HG03045 (cell line): ENCODE measurements at regions not wholly inside any gene's neighbourhood (a gene's known extent, or its start where the extent isn't known, plus 50 kb on each side); places are given as distances from the start of the nearest gene placed in this dataset.

Experiments
- ATAC-seq: cut with Tn5 transposase; IDR thresholded peaks from one replicate; pipeline ENCODE4 v1.9.1; 2021; ENCODE audit warnings: mild to moderate bottlenecking, moderate library complexity; ENCODE audit not compliant: unreplicated experiment

DNA sequence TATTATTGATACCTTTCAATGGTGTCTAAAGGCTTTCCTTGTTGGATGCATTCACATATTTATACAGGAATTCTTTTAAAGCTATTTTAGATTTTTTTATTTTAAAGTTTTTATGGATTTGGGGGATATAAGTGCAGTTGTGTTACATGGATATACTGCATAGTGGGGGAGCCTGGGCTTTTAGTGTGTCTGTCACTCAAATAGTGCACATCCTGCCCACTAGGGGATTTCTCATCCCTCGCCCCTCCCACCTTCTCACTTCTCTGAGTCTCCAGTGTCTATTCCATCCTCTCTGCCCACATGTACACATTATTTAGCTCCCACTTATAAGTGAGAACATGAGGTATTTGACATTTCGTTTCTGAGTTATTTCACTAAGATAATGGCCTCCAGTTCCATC, 154.0 kb upstream of the MKI67 start:
- no peak for ATAC-seq

DNA sequence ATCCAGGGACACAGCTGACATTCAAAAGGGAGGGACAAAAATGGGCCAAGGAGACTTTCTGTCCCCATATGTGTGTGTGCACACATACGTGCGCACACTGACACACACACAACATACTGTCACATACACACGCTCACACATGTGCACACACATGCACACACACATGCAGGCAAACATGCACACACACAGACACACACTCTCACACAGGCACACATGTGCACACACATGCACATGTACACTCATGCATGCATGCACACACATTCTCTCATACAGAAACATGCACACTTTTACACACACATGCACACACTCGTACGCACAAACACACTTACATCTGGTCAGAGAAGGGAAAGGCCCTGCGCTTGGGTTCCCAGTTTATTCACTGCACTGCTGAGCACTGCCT, 155.1 kb upstream of the MKI67 start:
- ATAC-seq, result no peak

DNA sequence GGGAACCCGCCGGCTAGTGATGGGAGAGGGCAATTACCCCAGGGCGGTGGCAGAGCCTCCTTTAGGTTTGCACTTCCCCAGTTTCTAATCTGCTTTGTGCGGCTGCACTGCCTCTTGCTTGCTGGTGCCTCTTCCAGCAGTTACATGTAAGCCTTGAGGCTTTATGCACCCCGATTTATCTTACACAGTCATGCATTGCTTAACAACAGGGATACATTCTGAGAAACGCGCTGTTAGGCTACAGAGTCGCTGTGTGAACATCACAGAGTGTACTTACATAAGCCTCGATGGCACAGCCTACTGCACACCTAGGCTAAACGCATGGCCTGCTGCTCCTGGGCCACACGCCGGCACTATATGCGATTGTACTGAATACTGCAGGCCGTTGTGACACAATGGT, 155.6 kb upstream of the MKI67 start:
- no peak for ATAC-seq

- no peak for ATAC-seq
Measured at GRCh38 chr10:128286141-128286761, 160.0 kb upstream of the MKI67 start.

DNA sequence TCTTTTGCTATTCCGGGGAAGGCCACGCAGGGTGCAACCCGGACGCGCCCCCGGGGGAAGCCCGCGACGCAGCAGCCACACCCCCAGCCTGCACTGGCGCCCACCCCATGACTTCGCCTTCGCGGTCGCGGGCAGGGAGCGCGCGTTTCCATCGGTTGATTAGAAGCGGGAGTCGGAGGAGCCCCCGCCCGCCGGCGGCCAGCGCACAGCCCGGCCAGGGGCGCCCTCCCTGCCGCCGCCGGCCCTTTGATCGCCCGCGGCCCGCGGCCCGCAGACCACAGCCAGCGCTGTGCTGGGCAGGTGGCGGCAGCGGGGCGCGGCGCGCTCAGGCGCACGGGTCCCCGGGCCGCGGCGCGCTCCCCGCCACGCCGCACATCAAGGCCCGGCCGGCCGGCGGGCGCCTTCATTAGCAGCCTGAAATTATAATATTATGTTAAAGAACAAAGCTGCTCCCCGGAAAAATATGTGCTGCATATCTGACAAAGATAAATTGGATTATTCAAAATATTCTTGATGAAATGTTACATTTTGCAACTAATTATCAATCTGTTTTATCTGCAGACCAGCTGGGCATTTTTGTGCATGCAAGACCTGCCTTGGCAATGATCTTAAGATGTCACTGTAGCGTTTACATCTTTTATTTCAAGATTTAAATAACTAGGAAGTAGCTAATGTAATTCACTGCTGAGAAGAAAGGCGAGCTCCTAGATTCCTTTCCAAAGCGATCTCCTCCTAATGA, 160.7 kb upstream of the MKI67 start:
- no peak for ATAC-seq

DNA sequence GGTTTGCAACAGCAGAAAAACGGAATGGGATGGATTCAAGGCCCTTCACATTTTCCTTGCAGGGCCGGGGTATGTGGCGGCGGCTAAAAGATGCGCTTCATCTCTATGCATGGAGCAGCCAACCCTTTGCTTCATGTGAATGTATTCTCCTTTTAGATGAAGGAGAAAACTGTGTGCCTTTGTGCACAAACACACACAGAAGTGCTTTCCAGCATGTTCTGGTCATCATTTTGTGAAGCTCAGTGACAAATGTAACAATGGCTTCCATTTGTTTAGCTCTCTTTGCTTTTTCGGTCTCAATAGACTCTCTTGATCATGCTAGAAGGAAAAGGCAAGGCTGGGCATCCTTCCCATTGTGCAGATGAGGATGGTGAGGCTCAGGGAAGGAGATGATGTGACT, 161.7 kb upstream of the MKI67 start:
- no peak for ATAC-seq

GRCh38 chr10:128289621-128290020, 163.4 kb upstream of the MKI67 start:
- ATAC-seq, result no peak

- no peak for ATAC-seq
Measured at GRCh38 chr10:128295003-128295402, 168.8 kb upstream of the MKI67 start.

DNA sequence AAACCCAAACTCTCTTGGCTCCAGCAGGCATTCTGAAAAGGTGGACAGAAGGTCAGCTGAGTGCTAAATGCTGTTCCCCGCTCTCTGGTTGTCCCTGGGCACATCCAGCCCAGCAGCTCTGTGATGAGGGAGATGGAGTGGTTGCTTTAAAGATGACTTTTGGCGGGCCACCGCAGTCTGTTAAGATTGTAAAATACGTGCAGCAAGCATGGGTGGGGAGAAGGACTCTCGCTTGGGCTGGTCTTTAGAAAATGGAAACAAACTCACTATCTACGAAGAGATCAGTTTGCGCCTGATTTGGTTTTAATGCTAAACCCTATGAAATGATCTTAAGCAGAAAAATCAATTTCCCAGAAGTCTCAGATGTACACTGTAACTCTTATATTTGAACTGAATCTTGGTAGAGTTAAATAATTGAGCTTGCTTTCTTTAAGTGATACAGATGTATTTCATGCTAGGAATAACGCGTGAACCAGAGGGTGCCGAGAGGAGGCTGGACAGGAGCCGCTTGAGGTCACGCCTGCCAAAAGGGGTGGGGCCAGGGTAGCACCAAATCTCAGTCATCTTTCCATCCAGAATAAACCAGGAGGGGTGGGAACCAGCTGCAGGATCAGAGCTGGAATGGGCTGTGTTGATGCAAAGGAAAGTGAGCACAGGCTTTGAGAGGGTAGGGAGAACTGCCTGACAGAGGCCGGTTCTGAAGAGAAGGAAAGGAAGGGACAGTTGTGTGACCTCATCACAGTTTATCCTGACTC, 170.2 kb upstream of the MKI67 start:
- no peak for ATAC-seq

DNA sequence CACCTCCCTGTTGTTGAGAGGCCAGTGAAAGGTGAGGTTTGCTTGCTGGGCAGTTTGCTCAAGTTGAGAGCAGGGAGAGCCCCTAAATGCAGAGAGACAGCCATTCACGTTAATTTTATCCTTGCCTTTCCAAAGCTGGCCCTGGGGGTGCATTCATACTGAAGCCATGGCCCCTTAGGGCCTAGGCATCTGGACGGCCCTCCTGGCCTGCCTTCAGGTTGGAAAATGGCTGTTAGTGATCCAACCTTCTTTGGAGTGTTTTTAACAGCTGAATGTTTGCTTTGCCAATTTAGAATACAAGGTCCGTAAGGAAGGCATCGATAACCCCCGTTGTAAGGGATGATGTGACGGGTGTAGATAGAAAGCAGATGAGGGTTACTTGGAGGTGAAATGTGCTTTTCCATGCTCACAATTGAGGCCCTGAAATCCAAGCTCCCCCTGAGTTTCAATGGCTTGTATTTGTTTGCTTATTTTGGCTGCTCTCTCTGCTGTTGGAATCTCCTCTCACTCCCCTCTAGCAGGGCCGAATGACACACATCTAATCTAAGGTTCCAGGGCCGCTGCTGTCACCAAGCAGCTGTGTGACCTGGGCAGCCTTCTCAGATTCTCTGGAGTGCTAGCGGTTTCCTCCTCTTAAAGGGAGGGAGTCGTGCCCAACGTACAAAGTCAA, 171.6 kb upstream of the MKI67 start:
- ATAC-seq, result no peak

- ATAC-seq, result no peak
Measured at GRCh38 chr10:128298587-128298986, 172.4 kb upstream of the MKI67 start.

DNA sequence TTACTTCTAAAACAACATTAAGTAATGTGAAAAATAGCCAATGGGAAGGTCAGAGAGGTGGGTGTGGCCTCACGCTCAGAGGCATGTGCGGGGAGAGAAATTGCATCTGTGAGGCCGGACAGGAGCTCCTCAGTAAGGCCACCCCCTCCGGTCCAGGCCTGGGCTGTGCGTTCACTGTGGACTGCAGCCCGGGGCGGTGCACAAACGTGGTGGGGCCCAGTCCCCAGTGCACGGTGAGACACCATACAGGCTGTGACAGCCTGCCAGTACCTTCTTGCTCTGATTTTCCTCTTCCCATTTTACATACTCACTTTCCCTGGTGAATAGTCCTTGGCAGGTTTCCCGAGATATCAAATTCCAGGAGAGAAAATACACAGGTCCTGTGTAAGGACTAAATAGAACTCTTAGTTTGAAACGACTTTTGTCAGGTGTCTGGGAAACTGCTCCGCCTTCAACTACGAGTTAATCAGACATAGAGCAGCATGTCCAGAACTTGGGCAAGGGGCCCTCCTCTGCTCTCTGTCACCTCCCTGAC, 174.1 kb upstream of the MKI67 start:
- ATAC-seq, result no peak

DNA sequence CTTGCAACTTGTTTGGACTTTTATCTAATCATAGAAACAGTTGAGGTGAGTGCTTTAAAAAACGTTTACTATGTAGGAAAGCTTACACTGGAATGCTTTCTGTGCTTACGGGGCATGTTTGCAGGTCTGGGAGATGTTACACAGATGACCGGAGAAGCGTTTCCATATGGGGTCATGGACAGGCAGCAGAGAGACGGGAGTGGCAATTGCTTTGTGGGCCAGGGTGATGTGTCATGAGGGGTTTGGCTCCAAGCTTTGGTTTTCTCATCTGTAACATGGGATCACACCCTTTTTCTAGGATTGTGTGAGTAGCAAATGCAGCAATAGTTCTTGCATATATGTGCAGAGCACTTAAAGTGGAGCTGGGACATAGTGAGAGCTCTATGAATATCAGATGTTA, 174.8 kb upstream of the MKI67 start:
- no peak for ATAC-seq

DNA sequence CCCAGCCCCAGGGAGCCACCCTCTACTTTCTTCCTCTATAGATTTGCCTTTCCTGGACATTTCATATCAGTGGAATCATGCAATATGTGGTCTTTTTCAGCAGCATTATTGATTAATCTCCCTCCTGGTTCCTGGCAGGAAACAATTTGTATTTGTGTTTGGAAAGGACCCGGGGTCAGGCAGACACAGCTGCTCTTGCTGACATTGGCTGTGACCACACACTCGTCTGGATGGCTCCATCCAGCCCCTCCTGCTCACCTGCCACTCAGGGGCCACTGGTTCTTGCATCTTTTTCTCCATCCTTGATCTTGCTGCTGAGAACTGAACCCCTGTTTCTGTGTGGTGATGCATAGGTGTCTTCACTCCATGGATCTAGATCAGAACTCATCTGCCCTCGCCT, 176.6 kb upstream of the MKI67 start:
- ATAC-seq, result no peak

- ATAC-seq, result no peak
Measured at GRCh38 chr10:128304271-128304670, 178.0 kb upstream of the MKI67 start.

DNA sequence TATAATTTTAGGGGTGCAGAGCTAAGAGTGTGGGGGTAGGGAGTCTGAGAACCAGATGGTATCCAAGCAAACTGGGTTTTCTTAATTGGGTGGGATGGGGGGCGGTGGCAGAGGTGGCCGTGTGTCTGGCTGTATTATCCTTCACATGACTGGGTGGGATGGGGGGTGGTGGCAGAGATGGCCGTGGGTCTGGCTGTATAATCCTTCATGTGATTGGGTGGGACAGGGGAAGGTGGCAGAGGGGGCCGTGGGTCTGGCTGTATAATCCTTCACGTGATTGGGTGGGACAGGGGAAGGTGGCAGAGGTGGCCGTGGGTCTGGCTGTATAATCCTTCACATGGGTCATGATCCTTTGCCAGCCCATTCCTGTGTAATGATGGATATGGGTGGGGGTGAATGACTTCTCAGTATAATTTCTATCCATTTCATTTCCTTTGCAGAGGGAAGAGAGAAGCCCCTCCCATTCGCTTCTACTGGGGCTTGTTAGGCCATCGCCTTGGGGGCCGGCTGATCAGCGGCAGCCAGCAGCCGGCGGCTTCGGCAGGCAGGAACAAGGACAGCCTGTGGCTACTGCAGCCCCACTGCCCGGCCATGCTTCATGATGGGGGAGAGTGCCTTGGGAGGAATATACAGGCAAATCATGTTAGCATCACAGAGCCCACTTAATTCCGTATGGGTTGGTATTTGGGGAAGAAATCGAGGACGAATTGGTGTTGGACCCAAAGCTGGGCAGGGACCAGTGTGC, 179.6 kb upstream of the MKI67 start:
- no peak for ATAC-seq

- ATAC-seq, result no peak
Measured at GRCh38 chr10:128306535-128306934, 180.3 kb upstream of the MKI67 start.

DNA sequence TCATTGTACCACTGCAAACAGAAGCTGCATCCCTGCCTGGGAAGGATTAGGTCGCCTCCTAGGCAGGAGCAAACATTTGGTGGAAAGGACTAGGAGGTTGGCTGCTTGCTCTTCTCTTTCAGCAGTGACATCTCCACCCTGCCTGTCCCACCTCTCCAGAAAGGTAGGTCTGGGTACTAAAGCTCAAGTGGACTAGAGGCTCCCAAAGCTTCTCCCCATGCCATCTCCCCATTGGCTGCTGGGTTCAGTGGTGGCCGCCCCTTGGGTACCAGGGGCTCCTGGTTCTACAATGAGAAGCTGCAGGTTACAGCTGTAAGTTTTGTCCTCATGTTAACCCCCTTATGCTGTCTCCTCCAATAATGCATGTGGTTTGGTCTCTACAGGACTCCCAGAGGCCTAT, 180.7 kb upstream of the MKI67 start:
- no peak for ATAC-seq

DNA sequence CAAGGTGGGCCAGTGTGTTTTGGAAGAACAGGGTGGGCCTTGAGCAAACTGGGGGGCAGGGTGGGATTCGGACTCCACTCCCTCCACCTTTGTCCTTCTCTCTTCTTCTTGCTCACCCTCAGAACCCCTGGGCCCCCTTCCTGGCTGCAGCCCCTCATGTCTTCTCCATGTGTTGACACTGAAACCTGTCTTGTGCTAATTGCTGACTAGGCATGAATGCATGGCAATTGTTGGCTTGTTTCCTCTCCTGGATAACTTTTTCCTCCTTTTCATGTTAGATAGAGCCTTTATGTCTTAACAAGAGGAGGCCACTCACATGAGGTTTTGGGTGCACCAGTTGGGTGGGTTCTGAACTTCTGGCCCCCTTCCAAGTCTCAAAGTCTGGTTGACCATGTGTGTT, 181.6 kb upstream of the MKI67 start:
- no peak for ATAC-seq

- no peak for ATAC-seq
Measured at GRCh38 chr10:128310971-128311658, 184.9 kb upstream of the MKI67 start.
